Thoracic aorta (tissue), 2 donors: ENCODE measurements at regions not wholly inside any gene's neighbourhood (a gene's known extent, or its start where the extent isn't known, plus 50 kb on each side); places are given as distances from the start of the nearest gene placed in this dataset.

Experiments
- ATAC-seq: fragments of 150-250 bp; one replicate; pipeline ENCODE4 v1.8.0; 2017; ENCODE audit warnings: low read depth; ENCODE audit not compliant: insufficient number of reproducible peaks, low FRiP score
- DNase-seq: peaks from one replicate; pipeline ENCODE4 v3.0.0-alpha.2; 2020; ENCODE audit warnings: low spot score
- H3K27ac ChIP-seq, 2 donors: fragments of 200-600 bp; sonication (generic); 1 replicate in 1 of 2; 2 replicates in 1 of 2; pipeline ENCODE4 v1.5.1; 2016; ENCODE audit warnings: mild to moderate bottlenecking in 2 of 2, moderate library complexity in 2 of 2
- H3K27me3 ChIP-seq: fragments of 200-600 bp; sonication (generic); replicated peaks from 2 replicates; pipeline ENCODE4 v1.6.0; 2016; ENCODE audit warnings: mild to moderate bottlenecking; ENCODE audit not compliant: insufficient read depth
- H3K36me3 ChIP-seq: fragments of 200-600 bp; sonication (generic); one replicate; pipeline ENCODE4 v1.5.1; 2016
- H3K4me1 ChIP-seq, 2 donors: fragments of 200-600 bp; sonication (generic); 1 replicate in 1 of 2; 2 replicates in 1 of 2; pipeline versions ENCODE4 v1.5.1 to v1.6.0; 2016; ENCODE audit warnings: low read depth in 2 of 2, mild to moderate bottlenecking in 1 of 2; ENCODE audit not compliant: control insufficient read depth in 1 of 2
- H3K4me3 ChIP-seq: fragments of 200-600 bp; sonication (generic); 2 replicates; pipeline ENCODE4 v1.5.1; 2016; ENCODE audit warnings: mild to moderate bottlenecking
- H3K9me3 ChIP-seq: fragments of 200-600 bp; sonication (generic); 2 replicates; pipeline ENCODE4 v1.5.1; 2016
- TF ChIP-seq, protein P1 (sequence below): fragments of 200-600 bp; sonication (generic); IDR thresholded peaks from one replicate; pipeline ENCODE4 v1.5.1; 2019; ENCODE audit warnings: antibody characterized with exemption

DNA sequence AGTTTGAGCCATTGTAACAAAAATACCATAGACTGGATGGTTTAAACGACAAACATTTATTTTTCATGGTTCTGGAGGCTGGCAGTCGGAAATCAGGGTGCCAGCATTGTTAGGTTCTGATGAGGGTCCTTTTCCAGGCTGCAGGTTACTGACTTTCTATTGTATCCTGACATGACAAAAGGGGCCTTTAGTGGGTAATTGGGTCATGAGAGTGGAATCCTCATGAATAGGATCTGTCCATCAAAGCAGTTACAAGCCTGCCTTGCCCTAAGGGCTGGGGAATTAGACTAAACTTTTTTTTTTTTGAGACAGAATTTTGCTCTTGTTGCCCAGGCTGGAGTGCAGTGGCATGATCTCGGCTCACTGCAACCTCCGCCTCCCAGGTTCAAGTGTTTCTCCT, 347.9 kb upstream of the TSHZ2 start:
- Histone ChIP-seq H3K27me3 (no peaks in the 10 kb centered on the region), H3K4me1 (no peaks in the 10 kb centered on the region), H3K36me3 (no peaks in the 10 kb centered on the region), H3K27ac (no peak overlapping the region), H3K4me3 (no peak overlapping the region), H3K9me3 (no peaks in the 10 kb centered on the region)
- TF ChIP-seq, protein P1, sequence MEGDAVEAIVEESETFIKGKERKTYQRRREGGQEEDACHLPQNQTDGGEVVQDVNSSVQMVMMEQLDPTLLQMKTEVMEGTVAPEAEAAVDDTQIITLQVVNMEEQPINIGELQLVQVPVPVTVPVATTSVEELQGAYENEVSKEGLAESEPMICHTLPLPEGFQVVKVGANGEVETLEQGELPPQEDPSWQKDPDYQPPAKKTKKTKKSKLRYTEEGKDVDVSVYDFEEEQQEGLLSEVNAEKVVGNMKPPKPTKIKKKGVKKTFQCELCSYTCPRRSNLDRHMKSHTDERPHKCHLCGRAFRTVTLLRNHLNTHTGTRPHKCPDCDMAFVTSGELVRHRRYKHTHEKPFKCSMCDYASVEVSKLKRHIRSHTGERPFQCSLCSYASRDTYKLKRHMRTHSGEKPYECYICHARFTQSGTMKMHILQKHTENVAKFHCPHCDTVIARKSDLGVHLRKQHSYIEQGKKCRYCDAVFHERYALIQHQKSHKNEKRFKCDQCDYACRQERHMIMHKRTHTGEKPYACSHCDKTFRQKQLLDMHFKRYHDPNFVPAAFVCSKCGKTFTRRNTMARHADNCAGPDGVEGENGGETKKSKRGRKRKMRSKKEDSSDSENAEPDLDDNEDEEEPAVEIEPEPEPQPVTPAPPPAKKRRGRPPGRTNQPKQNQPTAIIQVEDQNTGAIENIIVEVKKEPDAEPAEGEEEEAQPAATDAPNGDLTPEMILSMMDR, result no peak
- ATAC-seq, result no peak
- no peak for DNase-seq

DNA sequence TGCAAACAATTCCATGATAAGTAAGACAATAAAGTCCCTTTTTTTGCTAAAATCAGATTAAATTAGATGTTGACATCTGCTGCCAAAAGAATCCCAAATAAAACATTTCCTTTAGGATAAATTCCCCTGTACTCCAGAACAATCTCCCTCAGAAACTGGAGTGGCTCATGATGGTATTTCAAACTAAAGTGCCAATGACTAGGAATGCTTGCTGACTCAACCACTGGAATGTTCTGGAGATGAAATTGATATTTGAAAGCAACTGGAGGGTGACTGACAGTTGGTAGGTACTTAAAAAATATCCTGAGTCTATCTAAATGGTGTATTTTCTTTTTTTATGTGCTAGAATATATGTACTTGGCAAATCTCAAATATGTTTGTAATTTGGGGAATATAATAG, 350.1 kb upstream of the TSHZ2 start:
- TF ChIP-seq, protein P1, result no peak
- no peaks in the 10 kb centered on the region for H3K4me1 ChIP-seq
- no peak for ATAC-seq

DNA sequence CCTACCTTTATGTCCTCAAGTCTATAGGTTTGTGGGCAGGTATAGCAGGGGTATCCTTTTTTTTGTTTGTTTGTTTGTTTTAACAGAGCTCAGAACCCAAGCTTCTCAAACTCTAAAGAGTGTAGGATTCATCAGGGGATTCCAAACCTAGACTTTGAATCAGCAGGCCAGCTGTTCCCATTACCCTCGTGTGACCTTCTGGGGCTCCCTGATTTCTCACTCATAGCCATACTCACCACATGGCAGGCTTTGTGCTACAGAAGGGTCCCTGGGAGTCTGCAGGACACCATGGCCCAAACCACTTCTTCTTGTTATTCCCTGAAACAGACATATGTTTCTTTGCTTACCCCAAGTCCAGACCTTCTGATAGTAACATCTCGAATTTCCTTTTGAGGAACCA, 350.8 kb upstream of the TSHZ2 start:
- no peaks in the 10 kb centered on the region for H3K4me1 ChIP-seq
- TF ChIP-seq, protein P1, result no peak
- DNase-seq (no peak), ATAC-seq (no peak)
- H3K36me3 ChIP-seq, result no peaks in the 10 kb centered on the region
- H3K27ac ChIP-seq, result no peak overlapping the region
- no peaks in the 10 kb centered on the region for H3K9me3 ChIP-seq
- no peaks in the 10 kb centered on the region for H3K27me3 ChIP-seq
- H3K4me3 ChIP-seq, result no peak overlapping the region

More for the DNA sequence above, 350.1 kb upstream of the TSHZ2 start:
- no peaks in the 10 kb centered on the region for H3K9me3 ChIP-seq
- H3K27me3 ChIP-seq, result no peaks in the 10 kb centered on the region
- H3K36me3 ChIP-seq, result no peaks in the 10 kb centered on the region
- no peak overlapping the region for H3K27ac ChIP-seq
- DNase-seq, result no peak
- no peak overlapping the region for H3K4me3 ChIP-seq

DNA sequence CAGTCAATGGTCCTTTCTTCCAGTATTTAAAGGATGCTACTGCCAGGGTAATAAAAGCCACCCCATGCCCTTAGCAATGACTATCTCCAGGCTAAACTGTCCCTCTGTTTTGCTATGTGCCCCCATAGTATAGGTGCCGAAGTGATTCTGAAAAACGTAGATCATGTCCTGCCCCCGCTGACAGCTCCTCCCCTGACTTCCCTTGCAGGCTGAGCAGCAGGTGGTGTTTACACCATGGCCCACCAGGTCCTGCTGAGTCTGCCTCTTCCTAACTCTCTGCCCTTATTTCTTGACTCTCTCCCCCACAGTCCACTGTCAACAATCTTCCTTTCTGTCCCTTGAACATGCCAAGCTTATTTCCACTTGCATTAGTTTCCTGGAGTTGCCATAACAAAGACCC, 352.5 kb upstream of the TSHZ2 start:
- DNase-seq (no peak), ATAC-seq (no peak)
- TF ChIP-seq, protein P1, result no peak
- Histone ChIP-seq H3K27ac (no peak overlapping the region), H3K27me3 (no peaks in the 10 kb centered on the region), H3K9me3 (no peaks in the 10 kb centered on the region), H3K4me1 (no peaks in the 10 kb centered on the region), H3K4me3 (no peak overlapping the region), H3K36me3 (no peaks in the 10 kb centered on the region)

DNA sequence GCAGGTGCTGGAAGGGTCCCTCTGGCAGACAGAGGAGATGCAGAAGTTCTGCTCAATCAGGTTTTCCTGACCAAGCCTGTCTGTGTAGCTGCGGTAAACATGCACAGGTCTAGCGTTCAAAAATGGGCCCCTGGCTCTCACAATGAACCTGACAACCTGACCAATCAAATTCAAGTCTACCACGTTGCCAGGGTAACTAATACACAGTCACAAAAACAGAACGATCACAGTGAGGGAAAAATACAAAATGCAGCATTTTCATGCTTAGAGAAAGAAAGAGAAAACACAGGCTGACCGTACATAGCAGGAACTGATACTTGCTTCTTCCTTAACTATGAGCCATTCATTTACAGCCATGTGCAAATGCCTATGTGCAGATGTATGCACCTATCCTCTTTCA, 353.1 kb upstream of the TSHZ2 start:
- H3K4me3 ChIP-seq, result no peak overlapping the region
- H3K4me1 ChIP-seq, result no peaks in the 10 kb centered on the region
- H3K27me3 ChIP-seq, result no peaks in the 10 kb centered on the region
- no peaks in the 10 kb centered on the region for H3K9me3 ChIP-seq
- TF ChIP-seq, protein P1, result no peak
- ATAC-seq (no peak), DNase-seq (no peak)
- no peak overlapping the region for H3K27ac ChIP-seq
- no peaks in the 10 kb centered on the region for H3K36me3 ChIP-seq
